Gastrocnemius medialis (tissue), 4 donors: ENCODE measurements at regions not wholly inside any gene's neighbourhood (a gene's known extent, or its start where the extent isn't known, plus 50 kb on each side); places are given as distances from the start of the nearest gene placed in this dataset.

ENCODE experiments used
- CTCF ChIP-seq, 5 experiments: fragments of 450-650 bp in 3 of 5; fragments of 200-600 bp in 2 of 5; sonication (generic) in 2 of 5; IDR thresholded peaks in 4 of 5; conservative IDR thresholded peaks in 1 of 5; 1 replicate in 4 of 5; 2 replicates in 1 of 5; pipeline ENCODE4 v1.5.1; 2016 to 2019; ENCODE audit warnings: antibody characterized with exemption in 5 of 5, mild to moderate bottlenecking in 3 of 5, moderate library complexity in 3 of 5
- POLR2A ChIP-seq, 2 donors: fragments of 450-650 bp; IDR thresholded peaks; one replicate each; pipeline ENCODE4 v1.6.1; 2017; ENCODE audit warnings: antibody characterized with exemption in 2 of 2, mild to moderate bottlenecking in 2 of 2, moderate library complexity in 2 of 2

GRCh38 chr2:210917465-210917864, 361.1 kb downstream of the CPS1 start:
- TF ChIP-seq CTCF (IDR thresholded peaks at IDR 0.05 in 4 of 5, conservative IDR thresholded peaks at IDR 0.05 in 1 of 5) (no peak), POLR2A (IDR thresholded peaks at IDR 0.05) (no peak)
